ENCODE measurements at regions not wholly inside any gene's neighbourhood (a gene's known extent, or its start where the extent isn't known, plus 50 kb on each side); places are given as distances from the start of the nearest gene placed in this dataset.

GRCh38 chr7:155961241-155962190 is 149.3 kb upstream of the SHH start:
- DNase-seq = peak; percentile 61

GRCh38 chr7:155959894-155960293 is 147.6 kb upstream of the SHH start:
- DNase-seq = no peak

DNA sequence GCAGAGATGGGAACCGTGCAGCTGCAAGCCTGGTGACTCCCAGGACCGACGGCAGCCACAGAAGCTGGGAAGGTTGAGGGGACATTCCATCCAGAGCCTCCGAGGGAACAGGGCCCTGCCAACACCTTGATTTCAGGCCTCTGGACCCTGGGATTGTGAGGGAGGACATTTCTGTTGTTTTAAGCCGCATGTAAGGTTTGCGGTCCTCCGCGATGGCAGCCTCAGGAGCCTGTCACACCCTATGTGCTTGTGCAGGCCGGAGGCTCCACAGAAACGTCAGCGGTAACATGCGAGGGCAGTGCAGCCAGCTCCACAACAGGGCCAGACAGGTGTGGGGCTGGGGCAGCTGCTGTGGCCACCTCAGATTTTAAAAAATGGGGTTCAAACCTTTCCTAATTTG is 144.7 kb upstream of the SHH start:
- no peak for DNase-seq

- no peak for DNase-seq
These were observed 143.0 kb upstream of the SHH start for GRCh38 chr7:155955367-155955635.

- no peak for DNase-seq
These were observed 142.5 kb upstream of the SHH start for GRCh38 chr7:155954550-155955366.

DNA sequence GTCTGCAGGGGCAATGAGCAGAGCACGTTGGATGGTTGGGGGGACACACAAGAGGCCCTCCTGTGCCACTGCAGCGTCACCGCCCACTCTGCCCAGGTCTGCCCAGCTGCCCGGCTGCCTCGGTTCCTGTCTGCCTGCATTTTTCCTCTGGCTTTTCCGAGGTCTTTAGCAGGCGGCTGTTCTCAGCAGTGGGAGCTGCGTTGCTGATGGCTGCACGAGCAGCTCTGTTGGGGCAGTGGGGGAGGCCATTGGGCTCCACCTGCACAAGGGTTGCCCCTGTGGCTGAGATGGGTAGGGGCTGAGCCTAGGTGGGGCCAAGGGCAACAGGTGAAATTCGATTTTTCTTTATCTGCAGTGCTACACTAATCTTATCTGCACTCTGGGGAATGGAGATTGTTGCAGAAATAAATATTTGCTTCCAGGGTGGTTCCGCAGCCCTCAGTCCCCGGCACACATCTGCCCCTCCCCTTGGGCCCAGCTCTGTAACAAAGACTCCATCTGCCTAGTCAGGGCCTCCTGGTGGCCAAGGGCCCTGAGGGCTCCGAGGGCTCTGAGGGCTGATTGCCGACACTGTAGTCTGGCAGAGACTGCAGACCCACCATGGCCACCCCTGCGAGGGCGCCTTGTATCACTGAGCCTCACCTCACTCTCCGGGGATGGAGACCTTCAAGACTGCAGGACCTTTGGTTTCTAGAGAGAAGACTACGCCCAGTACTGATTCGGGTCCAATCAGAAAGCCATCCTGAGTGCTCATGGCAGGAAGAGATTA is 141.7 kb upstream of the SHH start:
- no peak for DNase-seq

DNA sequence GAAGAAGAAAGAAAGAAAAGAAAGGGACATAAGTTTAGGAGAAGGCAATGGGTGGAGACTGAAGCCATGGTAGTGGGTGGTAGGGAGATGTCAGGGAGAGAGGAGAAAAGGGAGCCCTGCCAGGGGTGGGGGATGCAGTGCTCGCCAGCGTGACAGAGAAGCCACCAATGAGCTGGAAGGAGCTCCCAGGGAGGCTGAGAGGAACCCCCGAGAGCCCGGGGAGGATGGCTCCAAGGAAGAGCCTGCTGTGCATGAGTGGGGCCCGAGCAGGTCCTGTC is 141.2 kb upstream of the SHH start:
- no peak for DNase-seq

- peak; percentile 94 for DNase-seq
These were observed 139.4 kb upstream of the SHH start for GRCh38 chr7:155951554-155952158.

DNA sequence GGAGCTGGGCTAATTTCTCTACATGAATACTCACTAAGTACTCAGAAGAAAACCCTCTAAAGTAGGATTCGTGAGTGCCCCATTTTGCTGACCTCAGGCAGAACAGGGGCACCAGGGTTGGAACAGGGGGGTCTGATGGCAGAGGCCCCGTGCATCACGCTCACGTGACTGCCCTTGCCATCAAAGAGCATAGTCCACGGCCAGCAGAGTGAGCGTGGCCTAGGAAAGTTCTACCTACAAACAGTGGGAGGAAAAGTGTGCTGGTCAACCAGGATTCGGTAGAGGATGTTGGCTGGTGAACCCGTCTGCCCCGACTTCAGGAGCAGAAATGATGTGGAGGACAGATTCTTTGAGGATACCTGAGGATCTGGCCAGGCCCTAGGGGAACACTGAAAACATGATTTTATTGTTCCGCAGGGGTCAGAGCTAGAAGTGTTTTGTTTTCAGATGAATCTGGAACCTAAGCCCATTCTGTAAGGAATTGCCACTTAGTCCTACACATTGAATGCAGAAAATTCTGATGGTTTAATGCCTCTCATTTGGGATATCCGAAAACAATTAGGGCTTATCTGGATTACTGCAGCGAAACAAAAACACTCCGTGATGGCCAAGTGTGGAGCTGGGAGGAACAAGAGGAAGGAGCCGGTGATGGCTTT is 138.8 kb upstream of the SHH start:
- DNase-seq = no peak

DNA sequence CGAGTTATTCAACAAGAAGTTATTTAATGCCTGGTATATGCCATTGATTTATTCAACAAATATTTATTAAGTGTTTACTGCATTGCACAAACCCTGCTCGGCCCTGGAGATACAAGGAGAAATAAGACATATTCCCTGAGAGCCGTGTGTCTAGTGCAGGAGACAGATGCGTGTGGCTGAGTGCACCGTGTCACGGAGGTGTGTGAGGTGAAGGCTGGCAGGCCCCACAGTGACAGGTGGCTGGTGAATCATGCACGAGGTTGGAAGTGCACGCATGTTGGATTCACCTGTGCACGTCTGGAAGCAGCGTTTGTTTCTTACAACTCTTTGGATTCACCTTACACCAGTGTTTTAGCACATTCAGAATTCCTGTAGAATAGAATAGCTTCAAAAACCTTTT is 136.6 kb upstream of the SHH start:
- no peak for DNase-seq

- DNase-seq = no peak
These were observed 136.2 kb upstream of the SHH start for GRCh38 chr7:155948423-155948822.

DNA sequence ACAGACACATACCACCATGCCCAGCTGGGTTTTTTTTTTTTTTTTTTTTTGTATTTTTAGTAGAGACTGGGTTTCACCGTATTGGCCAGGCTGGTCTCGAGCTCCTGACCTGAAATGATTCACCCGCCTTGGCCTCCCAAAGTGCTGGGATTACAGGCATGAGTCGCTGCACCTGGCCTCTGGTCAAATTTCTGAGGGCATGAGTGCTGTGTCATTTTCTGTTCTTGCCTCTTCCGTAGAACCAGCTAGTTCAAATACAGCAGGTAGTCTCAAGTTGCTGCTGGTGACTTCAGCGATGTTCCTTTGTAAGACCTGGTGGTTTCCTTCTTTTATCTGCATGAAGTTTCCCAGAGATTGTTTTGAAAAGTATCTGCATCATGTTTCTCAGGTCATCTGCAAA is 134.8 kb upstream of the SHH start:
- DNase-seq = peak; percentile 41

GRCh38 chr7:155945670-155946325 is 133.5 kb upstream of the SHH start:
- DNase-seq = no peak

- DNase-seq = no peak
These were observed 132.6 kb upstream of the SHH start for GRCh38 chr7:155944901-155945300.

DNA sequence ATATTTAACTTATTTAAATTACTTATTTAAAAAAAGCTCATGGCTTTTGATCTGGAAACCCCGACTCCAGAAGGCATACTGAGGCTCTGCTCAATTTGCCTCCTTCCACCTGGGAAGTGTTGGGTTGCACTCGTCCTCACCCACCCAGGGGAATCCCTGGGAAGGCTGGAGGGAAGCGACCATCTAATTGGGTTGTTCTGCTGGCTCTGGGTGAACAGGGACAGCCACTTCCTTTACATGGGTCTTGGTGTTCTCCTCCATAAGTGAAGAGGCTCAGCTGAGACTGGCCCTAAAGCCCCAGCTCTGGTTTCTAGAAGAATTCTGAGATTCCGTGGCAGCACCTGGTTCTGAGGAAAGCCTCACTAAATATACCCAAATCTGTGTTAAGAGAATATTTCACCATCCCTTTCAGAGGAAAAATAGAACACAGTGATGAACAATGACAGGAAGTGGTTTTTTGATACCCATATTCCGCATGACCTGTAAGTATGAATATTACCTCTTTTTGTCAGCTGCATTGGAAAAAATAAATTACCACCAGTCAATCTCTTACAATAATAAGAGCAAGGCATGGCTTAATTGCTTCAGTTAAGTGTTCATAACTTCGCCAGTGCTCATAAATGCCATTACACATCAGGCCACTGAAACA is 131.1 kb upstream of the SHH start:
- no peak for DNase-seq

GRCh38 chr7:155942226-155942950 is 130.1 kb upstream of the SHH start:
- DNase-seq = no peak

DNA sequence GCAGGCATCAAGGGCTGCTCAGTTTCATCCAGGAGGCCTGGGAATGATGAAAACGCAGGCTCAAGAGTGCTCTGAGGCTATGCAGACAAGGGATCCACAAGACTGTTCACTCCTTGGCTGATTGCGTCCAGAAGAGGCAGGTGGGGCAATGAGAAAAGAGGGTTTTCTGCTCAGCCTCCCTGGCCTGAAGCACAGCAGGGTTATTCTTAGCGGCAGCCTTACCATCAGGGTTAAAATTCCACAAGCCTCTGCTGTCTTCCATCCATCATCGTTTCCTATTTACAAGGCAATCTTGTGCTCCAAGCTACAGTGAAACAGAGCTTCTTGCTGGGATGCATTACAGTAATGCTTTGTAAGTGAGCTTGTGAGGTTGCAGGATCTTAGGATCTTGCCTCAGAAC is 129.4 kb upstream of the SHH start:
- no peak for DNase-seq

GRCh38 chr7:155939350-155939749 is 127.1 kb upstream of the SHH start:
- no peak for DNase-seq

GRCh38 chr7:155938129-155938528 is 125.9 kb upstream of the SHH start:
- no peak for DNase-seq

- no peak for DNase-seq
These were observed 123.5 kb upstream of the SHH start for GRCh38 chr7:155935726-155936125.

DNA sequence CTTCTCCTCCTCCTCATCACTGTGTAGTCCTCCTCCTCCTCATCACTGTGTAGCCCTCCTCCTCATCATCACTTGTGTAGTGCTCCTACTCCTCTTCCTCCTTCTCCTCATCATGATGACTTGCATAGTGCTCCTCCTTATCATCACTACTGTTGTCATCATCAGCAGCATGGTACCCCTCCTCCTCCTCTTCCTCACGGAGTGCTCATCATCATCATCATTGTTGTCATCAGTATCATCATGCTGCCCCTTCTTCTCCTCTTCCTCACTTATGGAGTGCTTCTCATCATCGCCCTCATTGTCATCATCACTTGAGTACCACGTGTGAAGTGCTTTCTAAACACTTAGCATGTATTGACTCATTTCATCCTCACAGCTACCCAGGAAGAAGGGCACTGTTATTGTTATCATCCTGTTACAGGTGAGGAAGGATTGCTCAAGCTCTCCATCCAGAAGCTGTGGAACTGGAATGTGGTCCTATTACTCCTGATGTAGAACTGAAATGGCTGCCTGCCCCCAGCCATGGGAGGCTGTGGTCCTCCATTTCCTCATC is 122.8 kb upstream of the SHH start:
- no peak for DNase-seq

Data from MV-4-11 (cell line).